Activated CD8-positive, alpha-beta T cell treated with anti-CD3 and anti-CD28 coated beads for 36 hours (primary cell): ENCODE measurements at regions not wholly inside any gene's neighbourhood (a gene's known extent, or its start where the extent isn't known, plus 50 kb on each side); places are given as distances from the start of the nearest gene placed in this dataset.
A peak's percentile ranks its signal among the peaks of the same experiment; 100 is the strongest.

Experiments
- ATAC-seq: fragments of 200-7000 bp; cut with Tn5 transposase; one replicate; pipeline ENCODE4 v1.10.0; 2021; ENCODE audit warnings: mild to moderate bottlenecking, moderate library complexity
- CTCF ChIA-PET: fragments of 350-600 bp; sonication (Branson Sonifier 250); formaldehyde crosslinking; loops from one replicate; lab custom pipeline; 2021; ENCODE audit warnings: antibody characterized with exemption; lab: Charles Lee
- POLR2A ChIA-PET: fragments of 350-600 bp; sonication (Branson Sonifier 250); formaldehyde crosslinking; loops from one replicate; lab custom pipeline; 2021; ENCODE audit warnings: antibody characterized with exemption; lab: Charles Lee
- DNase-seq: peaks from one replicate; pipeline ENCODE4 v3.0.0-alpha.2; 2020
- H3K27ac Mint-ChIP-seq: one replicate; pipeline ENCODE4 v1.8.0; 2021; ENCODE audit warnings: mild to moderate bottlenecking, mixed read lengths
- H3K27me3 Mint-ChIP-seq: one replicate; pipeline ENCODE4 v1.8.0; 2021; ENCODE audit warnings: mixed read lengths
- H3K36me3 Mint-ChIP-seq: one replicate; pipeline ENCODE4 v1.8.0; 2021; ENCODE audit warnings: low read depth, mixed read lengths
- H3K4me1 Mint-ChIP-seq: one replicate; pipeline ENCODE4 v1.8.0; 2021; ENCODE audit warnings: low read depth, mixed read lengths
- H3K4me3 Mint-ChIP-seq: one replicate; pipeline ENCODE4 v1.8.0; 2021; ENCODE audit warnings: mild to moderate bottlenecking, moderate library complexity, mixed read lengths
- H3K9me3 Mint-ChIP-seq: one replicate; pipeline ENCODE4 v1.8.0; 2021; ENCODE audit warnings: mixed read lengths
- intact Hi-C: fragments of 100-400 bp; cut with micrococcal nuclease; formaldehyde crosslinking; loops from one replicate; pipeline ENCODE4 v1.10.0; 2022
- TF ChIP-seq, protein P1 (sequence below): fragments of 200-600 bp; IDR thresholded peaks from one replicate; pipeline ENCODE4 v1.8.0; 2022; ENCODE audit warnings: antibody characterized with exemption, mild to moderate bottlenecking

DNA sequence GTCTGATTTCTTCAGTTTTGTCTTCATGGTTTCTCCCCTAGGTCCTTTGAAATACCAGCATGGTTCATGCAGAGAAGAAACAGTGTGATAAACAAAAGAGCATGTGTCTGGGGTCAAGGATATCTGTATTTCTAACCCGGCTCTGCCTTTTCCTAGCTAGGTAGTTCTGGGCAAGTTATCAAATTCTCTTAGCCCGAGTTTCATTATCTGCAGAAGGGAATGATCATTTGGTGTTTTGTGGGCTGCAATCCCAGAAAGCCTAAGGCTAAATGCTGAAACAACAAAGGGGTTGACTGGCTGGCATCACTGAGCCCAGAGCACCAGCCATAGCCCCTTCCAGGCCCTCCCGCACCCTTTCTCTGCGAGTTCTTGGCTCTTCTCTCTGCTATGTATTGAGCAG is 51.7 kb upstream of the DAPL1 start:
- intact Hi-C loops = no loop called here
- DNase-seq (no peak), ATAC-seq (no peak)
- CTCF ChIA-PET = interaction anchor here (3.9 to 6.7 kb wide), 3 partner anchors 11 to 719 kb away, joined by 29 to 51 read pairs (median 44); no protein-coding TSS in a partner anchor
- Mint-ChIP-seq H3K27me3 (peaks cover 10% of the 10 kb centered on the region), H3K27ac (no peak overlapping the region), H3K4me3 (no peak overlapping the region), H3K9me3 (no peaks in the 10 kb centered on the region), H3K4me1 (peaks cover 3% of the 10 kb centered on the region), H3K36me3 (no peaks in the 10 kb centered on the region)
- TF ChIP-seq, protein P1, sequence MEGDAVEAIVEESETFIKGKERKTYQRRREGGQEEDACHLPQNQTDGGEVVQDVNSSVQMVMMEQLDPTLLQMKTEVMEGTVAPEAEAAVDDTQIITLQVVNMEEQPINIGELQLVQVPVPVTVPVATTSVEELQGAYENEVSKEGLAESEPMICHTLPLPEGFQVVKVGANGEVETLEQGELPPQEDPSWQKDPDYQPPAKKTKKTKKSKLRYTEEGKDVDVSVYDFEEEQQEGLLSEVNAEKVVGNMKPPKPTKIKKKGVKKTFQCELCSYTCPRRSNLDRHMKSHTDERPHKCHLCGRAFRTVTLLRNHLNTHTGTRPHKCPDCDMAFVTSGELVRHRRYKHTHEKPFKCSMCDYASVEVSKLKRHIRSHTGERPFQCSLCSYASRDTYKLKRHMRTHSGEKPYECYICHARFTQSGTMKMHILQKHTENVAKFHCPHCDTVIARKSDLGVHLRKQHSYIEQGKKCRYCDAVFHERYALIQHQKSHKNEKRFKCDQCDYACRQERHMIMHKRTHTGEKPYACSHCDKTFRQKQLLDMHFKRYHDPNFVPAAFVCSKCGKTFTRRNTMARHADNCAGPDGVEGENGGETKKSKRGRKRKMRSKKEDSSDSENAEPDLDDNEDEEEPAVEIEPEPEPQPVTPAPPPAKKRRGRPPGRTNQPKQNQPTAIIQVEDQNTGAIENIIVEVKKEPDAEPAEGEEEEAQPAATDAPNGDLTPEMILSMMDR = no peak
- POLR2A ChIA-PET = no interaction called here

DNA sequence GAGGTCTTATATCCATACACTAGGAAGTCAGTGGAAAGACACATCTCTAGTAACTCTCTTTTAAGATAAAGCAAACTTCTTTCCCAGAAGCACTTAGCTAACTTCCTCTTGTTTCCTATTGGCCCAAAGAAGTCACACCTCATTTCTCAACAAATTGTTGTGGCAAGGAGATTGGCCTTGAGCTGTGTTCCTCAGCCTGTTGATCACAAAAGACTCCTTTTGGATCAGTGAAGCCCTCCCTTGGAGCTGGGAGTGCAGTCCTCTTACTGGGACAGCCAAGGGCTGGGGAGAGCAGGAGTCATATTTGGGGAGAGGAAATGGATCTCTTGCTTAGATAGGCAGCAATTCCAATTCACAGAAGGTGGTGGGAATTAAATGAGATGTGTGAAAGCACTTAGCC is 51.2 kb upstream of the DAPL1 start:
- intact Hi-C loops = no loop called here

DNA sequence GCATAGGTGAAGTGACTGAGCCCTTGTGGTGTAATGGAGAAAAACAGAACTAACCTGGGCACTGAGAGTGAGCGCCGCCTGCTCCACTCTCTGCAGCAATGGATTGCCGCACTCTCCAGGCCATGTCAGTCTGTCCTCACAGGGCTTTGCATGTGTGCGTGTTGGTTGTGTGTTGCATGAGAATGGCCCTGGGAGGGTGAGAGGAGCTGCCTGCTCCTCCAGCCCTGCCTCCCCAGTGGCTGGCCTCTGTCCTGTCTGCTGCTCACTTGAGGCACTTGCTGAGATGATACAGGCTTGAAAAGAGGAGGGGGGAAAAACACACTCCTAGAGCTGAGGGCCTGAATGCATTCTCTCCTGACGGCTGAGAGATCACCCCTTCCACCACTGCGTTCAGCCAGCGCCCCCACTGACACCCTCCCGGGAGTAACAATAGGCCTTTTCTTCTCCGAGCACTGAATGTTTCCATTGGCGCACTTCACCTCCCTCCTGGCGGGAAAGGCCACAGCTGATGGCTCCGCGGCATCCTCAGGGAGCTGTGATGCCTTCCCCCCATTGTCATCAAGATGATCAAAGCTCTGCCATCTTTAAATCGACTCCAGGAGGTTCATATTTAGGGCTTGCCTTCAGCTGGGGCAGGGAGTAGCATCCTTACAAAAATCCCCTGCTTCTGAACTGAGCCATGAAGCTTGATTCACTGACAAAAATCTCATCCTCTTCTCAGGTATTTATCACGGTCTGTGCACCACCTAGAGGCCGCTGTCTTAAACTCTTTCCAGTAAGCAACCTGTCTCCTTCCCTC is 49.9 kb upstream of the DAPL1 start:
- POLR2A ChIA-PET = no interaction called here
- Mint-ChIP-seq H3K4me3 (no peak overlapping the region), H3K36me3 (no peaks in the 10 kb centered on the region), H3K27me3 (peaks cover 14% of the 10 kb centered on the region), H3K27ac (no peak overlapping the region), H3K9me3 (no peaks in the 10 kb centered on the region), H3K4me1 (peaks cover 3% of the 10 kb centered on the region)
- ATAC-seq = peak; percentile 65
- intact Hi-C loops = loop anchor here (5.0 kb wide), 1 partner anchor 563 kb away; no protein-coding TSS in a partner anchor
- CTCF ChIA-PET = interaction anchor here (0.6 to 6.7 kb wide), 27 partner anchors 9 to 727 kb away, joined by 3 to 51 read pairs (median 3); no protein-coding TSS in a partner anchor
- peak; percentile 70 for DNase-seq
- TF ChIP-seq, protein P1 = no peak

More for the DNA sequence above, 51.2 kb upstream of the DAPL1 start:
- TF ChIP-seq, protein P1 = no peak
- no peak for ATAC-seq
- Mint-ChIP-seq H3K27ac (no peak overlapping the region), H3K4me1 (peaks cover 3% of the 10 kb centered on the region), H3K4me3 (no peak overlapping the region), H3K27me3 (peaks cover 10% of the 10 kb centered on the region), H3K36me3 (no peaks in the 10 kb centered on the region), H3K9me3 (no peaks in the 10 kb centered on the region)
- ChIA-PET CTCF (interaction anchor here (0.6 to 6.7 kb wide), 4 partner anchors 11 to 720 kb away, joined by 3 to 51 read pairs (median 36); no protein-coding TSS in a partner anchor), POLR2A (no interaction called here)
- DNase-seq = no peak
